Endothelial cell of umbilical vein (primary cell): ENCODE measurements at regions not wholly inside any gene's neighbourhood (a gene's known extent, or its start where the extent isn't known, plus 50 kb on each side); places are given as distances from the start of the nearest gene placed in this dataset.

ENCODE experiments used
- EZH2 ChIP-seq: IDR thresholded peaks from 2 replicates; pipeline ENCODE4 v1.6.1; 2012; ENCODE audit warnings: borderline replicate concordance, low read depth, mild to moderate bottlenecking, moderate library complexity, low read length, inconsistent platforms; ENCODE audit not compliant: severe bottlenecking
- FOS ChIP-seq: IDR thresholded peaks from 2 replicates; pipeline ENCODE4 v1.6.1; 2011; ENCODE audit warnings: mild to moderate bottlenecking, low read length, moderate library complexity, borderline replicate concordance; ENCODE audit not compliant: insufficient read depth
- GATA2 ChIP-seq: IDR thresholded peaks from 2 replicates; pipeline ENCODE4 v1.7.0; 2011; ENCODE audit warnings: low read depth, mild to moderate bottlenecking, moderate library complexity, mixed read lengths, low read length; ENCODE audit not compliant: insufficient read length, insufficient read depth
- JUN ChIP-seq: IDR thresholded peaks from 2 replicates; pipeline ENCODE4 v1.6.1; 2011; ENCODE audit warnings: borderline replicate concordance, low read depth; ENCODE audit not compliant: insufficient read length, insufficient read depth
- MAX ChIP-seq: IDR thresholded peaks from 2 replicates; pipeline ENCODE4 v1.6.1; 2011; ENCODE audit not compliant: insufficient read depth, insufficient read length
- POLR2A ChIP-seq: IDR thresholded peaks from 2 replicates; pipeline ENCODE4 v1.6.1; 2012; ENCODE audit warnings: low read depth, mild to moderate bottlenecking, control low read depth, low read length
- POLR2AphosphoS5 ChIP-seq: IDR thresholded peaks from 2 replicates; pipeline ENCODE4 v1.6.1; 2012; ENCODE audit warnings: low read depth, mild to moderate bottlenecking, control low read depth, low read length, moderate library complexity; ENCODE audit not compliant: insufficient read depth
- TF ChIP-seq, protein P1 (sequence below), 2 donors: IDR thresholded peaks; 1 replicate in 1 of 2; 2 replicates in 1 of 2; pipeline ENCODE4 v1.5.1; 2011; ENCODE audit warnings: low read length in 2 of 2, mild to moderate bottlenecking in 2 of 2, moderate library complexity in 2 of 2, control low read depth in 1 of 2, inconsistent platforms in 1 of 2, low read depth in 1 of 2; ENCODE audit not compliant: insufficient read depth in 1 of 2; ENCODE audit errors: extremely low read depth in 1 of 2

DNA sequence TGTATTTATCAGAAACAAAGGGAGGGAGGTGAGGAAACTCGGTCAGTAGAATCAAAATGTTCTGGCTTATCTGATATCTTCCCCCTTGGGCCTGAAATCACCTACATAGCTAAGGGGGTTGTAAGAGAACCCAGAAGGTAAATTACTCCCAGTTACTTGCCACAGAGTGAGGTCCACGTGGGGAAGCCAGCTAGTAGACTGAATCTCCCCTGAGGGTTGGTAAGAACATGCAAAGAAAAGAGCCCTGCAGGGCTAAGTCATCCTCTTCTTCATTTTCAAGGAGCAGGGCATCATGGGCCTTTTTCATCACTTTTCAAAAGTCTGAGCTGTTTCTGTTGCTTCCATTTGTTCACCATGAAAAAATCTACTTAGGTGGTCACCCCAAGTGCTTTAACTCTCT, 115.4 kb downstream of the QRSL1 start:
- TF ChIP-seq POLR2A (no peak), GATA2 (no peak), JUN (no peak), FOS (no peak), MAX (no peak), EZH2 (no peak), POLR2AphosphoS5 (no peak)
- TF ChIP-seq, protein P1, sequence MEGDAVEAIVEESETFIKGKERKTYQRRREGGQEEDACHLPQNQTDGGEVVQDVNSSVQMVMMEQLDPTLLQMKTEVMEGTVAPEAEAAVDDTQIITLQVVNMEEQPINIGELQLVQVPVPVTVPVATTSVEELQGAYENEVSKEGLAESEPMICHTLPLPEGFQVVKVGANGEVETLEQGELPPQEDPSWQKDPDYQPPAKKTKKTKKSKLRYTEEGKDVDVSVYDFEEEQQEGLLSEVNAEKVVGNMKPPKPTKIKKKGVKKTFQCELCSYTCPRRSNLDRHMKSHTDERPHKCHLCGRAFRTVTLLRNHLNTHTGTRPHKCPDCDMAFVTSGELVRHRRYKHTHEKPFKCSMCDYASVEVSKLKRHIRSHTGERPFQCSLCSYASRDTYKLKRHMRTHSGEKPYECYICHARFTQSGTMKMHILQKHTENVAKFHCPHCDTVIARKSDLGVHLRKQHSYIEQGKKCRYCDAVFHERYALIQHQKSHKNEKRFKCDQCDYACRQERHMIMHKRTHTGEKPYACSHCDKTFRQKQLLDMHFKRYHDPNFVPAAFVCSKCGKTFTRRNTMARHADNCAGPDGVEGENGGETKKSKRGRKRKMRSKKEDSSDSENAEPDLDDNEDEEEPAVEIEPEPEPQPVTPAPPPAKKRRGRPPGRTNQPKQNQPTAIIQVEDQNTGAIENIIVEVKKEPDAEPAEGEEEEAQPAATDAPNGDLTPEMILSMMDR (IDR thresholded peaks at IDR 0.05; ENCODE audit: extremely low read depth in 1 of 2, insufficient read depth in 1 of 2, low read depth in 1 of 2, low read length in 2 of 2) = no peak
